Tibial nerve (tissue), 4 donors: ENCODE measurements at regions not wholly inside any gene's neighbourhood (a gene's known extent, or its start where the extent isn't known, plus 50 kb on each side); places are given as distances from the start of the nearest gene placed in this dataset.
A peak's percentile ranks its signal among the peaks of the same experiment; 100 is the strongest.

Source experiments
- DNase-seq, 2 donors: peaks; one replicate each; pipeline ENCODE4 v3.0.0-alpha.2; 2019; ENCODE audit warnings: low spot score in 2 of 2
- H3K27ac ChIP-seq, 4 donors: fragments of 200-600 bp; sonication (generic) in 3 of 4; one replicate each; pipeline ENCODE4 v1.5.1; 2017 to 2019; ENCODE audit warnings: mild to moderate bottlenecking in 1 of 4
- H3K27me3 ChIP-seq, 2 donors: fragments of 200-600 bp; sonication (generic) in 1 of 2; one replicate each; pipeline versions ENCODE4 v1.5.1 to v1.6.0; 2017 to 2019
- H3K36me3 ChIP-seq, 3 donors: fragments of 200-600 bp; sonication (generic); one replicate each; pipeline ENCODE4 v1.5.1; 2018 to 2019
- H3K4me1 ChIP-seq, 4 donors: fragments of 200-600 bp; sonication (generic) in 3 of 4; one replicate each; pipeline ENCODE4 v1.5.1; 2017 to 2019
- H3K4me3 ChIP-seq, 4 donors: fragments of 200-600 bp; sonication (generic) in 3 of 4; one replicate each; pipeline ENCODE4 v1.5.1; 2017 to 2019; ENCODE audit warnings: mild to moderate bottlenecking in 1 of 4, moderate library complexity in 1 of 4
- H3K9me3 ChIP-seq, 4 donors: fragments of 200-600 bp; sonication (generic) in 3 of 4; one replicate each; pipeline ENCODE4 v1.5.1; 2017 to 2019
- EP300 ChIP-seq, 2 donors: sonication (generic); formaldehyde crosslinking; IDR thresholded peaks; one replicate each; pipeline ENCODE4 v1.6.1; 2017; ENCODE audit warnings: antibody characterized with exemption in 2 of 2, mild to moderate bottlenecking in 1 of 2
- POLR2A ChIP-seq, 2 donors: fragments of 450-650 bp; IDR thresholded peaks; one replicate each; pipeline ENCODE4 v1.6.1; 2017; ENCODE audit warnings: antibody characterized with exemption in 2 of 2, mild to moderate bottlenecking in 2 of 2, moderate library complexity in 2 of 2
- WGBS, 2 donors: methylation state at CpG; one replicate each; pipeline ENCODE4 v1.1.5; 2018; 5-methylcytosine and 5-hydroxymethylcytosine counted together
- TF ChIP-seq, protein P1 (sequence below), 5 experiments: fragments of 200-600 bp in 3 of 5; fragments of 450-650 bp in 2 of 5; sonication (generic) in 3 of 5; IDR thresholded peaks; one replicate each; pipeline ENCODE4 v1.5.1; 2016 to 2019; ENCODE audit warnings: antibody characterized with exemption in 5 of 5, mild to moderate bottlenecking in 3 of 5, moderate library complexity in 2 of 5

GRCh38 chr17:21823090-21823489, 130.8 kb downstream of the KCNJ18 start:
- no peaks in the 10 kb centered on the region for H3K36me3 ChIP-seq
- no peaks in the 10 kb centered on the region for H3K4me1 ChIP-seq
- no peaks in the 10 kb centered on the region for H3K27me3 ChIP-seq
- no peak overlapping the region for H3K27ac ChIP-seq
- no peak for DNase-seq
- H3K9me3 ChIP-seq = no peaks in the 10 kb centered on the region
- TF ChIP-seq EP300 (IDR thresholded peaks at IDR 0.05) = no peak
- TF ChIP-seq POLR2A (IDR thresholded peaks at IDR 0.05) = no peak
- TF ChIP-seq, protein P1, sequence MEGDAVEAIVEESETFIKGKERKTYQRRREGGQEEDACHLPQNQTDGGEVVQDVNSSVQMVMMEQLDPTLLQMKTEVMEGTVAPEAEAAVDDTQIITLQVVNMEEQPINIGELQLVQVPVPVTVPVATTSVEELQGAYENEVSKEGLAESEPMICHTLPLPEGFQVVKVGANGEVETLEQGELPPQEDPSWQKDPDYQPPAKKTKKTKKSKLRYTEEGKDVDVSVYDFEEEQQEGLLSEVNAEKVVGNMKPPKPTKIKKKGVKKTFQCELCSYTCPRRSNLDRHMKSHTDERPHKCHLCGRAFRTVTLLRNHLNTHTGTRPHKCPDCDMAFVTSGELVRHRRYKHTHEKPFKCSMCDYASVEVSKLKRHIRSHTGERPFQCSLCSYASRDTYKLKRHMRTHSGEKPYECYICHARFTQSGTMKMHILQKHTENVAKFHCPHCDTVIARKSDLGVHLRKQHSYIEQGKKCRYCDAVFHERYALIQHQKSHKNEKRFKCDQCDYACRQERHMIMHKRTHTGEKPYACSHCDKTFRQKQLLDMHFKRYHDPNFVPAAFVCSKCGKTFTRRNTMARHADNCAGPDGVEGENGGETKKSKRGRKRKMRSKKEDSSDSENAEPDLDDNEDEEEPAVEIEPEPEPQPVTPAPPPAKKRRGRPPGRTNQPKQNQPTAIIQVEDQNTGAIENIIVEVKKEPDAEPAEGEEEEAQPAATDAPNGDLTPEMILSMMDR (IDR thresholded peaks at IDR 0.05) = no peak
- H3K4me3 ChIP-seq = no peak overlapping the region
- 65 to 78% methylated on average over 1 of the region's 1 CpG for WGBS, 2 donors

DNA sequence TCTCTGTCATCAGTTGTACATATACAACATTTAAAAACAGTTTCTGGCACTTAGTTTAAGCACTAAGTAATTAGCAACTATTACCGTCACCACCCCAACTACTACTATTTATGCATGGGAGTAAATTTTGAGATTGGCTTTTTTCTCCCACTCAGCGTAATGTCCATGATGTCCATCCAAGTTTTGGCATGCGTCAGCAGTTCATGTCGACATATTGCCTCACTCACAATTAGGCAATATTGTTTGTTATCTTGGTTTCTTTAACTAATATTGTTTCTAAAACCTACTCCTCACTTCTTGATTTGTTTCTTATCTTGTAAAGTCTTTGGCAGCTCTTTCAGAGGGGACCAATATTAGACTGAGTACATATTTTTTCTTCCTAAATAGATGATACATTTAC, 131.3 kb downstream of the KCNJ18 start:
- Histone ChIP-seq H3K4me1 (no peaks in the 10 kb centered on the region), H3K27me3 (no peaks in the 10 kb centered on the region), H3K9me3 (no peaks in the 10 kb centered on the region), H3K36me3 (no peaks in the 10 kb centered on the region), H3K27ac (no peak overlapping the region), H3K4me3 (no peak overlapping the region)
- TF ChIP-seq, protein P1 (IDR thresholded peaks at IDR 0.05) = no peak
- TF ChIP-seq EP300 (IDR thresholded peaks at IDR 0.05) (no peak), POLR2A (IDR thresholded peaks at IDR 0.05) (no peak)
- 88% methylated on average over 4 of the region's 4 CpGs for WGBS, 2 donors
- DNase-seq = no peak

GRCh38 chr17:21841839-21842238, 149.5 kb downstream of the KCNJ18 start:
- Histone ChIP-seq H3K4me3 (no peak overlapping the region), H3K36me3 (no peaks in the 10 kb centered on the region), H3K9me3 (peaks cover 0 to 30% (median 0%) of the 10 kb centered on the region in 4 donors), H3K27ac (no peak overlapping the region), H3K27me3 (peaks cover 0 to 7% of the 10 kb centered on the region in 2 donors), H3K4me1 (peaks cover 0 to 9% (median 0%) of the 10 kb centered on the region in 4 donors)
- no peak for DNase-seq
- WGBS, 2 donors = 48 to 55% methylated on average over 48 to 49 of the region's 49 CpGs
- no peak for TF ChIP-seq EP300 (IDR thresholded peaks at IDR 0.05)

- Histone ChIP-seq H3K27me3 (peaks cover 0 to 7% of the 10 kb centered on the region in 2 donors), H3K4me3 (peak overlapping the region in 1 of 4 donors; percentile 23), H3K27ac (no peak overlapping the region), H3K9me3 (peaks cover 0 to 30% (median 0%) of the 10 kb centered on the region in 4 donors), H3K36me3 (no peaks in the 10 kb centered on the region), H3K4me1 (peaks cover 0 to 9% (median 0%) of the 10 kb centered on the region in 4 donors)
- 46 to 51% methylated on average over 135 to 136 of the region's 136 CpGs for WGBS, 2 donors
- TF ChIP-seq, protein P1 (IDR thresholded peaks at IDR 0.05) = no peak
- no peak for TF ChIP-seq EP300 (IDR thresholded peaks at IDR 0.05)
- TF ChIP-seq POLR2A (IDR thresholded peaks at IDR 0.05) = no peak
- DNase-seq = no peak
These were observed 150.3 kb downstream of the KCNJ18 start for GRCh38 chr17:21842332-21843317.

GRCh38 chr17:21843318-21843865, 151.1 kb downstream of the KCNJ18 start:
- no peak for TF ChIP-seq POLR2A (IDR thresholded peaks at IDR 0.05)
- TF ChIP-seq, protein P1 (IDR thresholded peaks at IDR 0.05) = no peak
- no peak for TF ChIP-seq EP300 (IDR thresholded peaks at IDR 0.05)
- peak overlapping the region in 1 of 4 donors; percentile 23 for H3K4me3 ChIP-seq
- peaks cover 0 to 9% (median 0%) of the 10 kb centered on the region in 4 donors for H3K4me1 ChIP-seq
- 58 to 60% methylated on average over 75 of the region's 75 CpGs for WGBS, 2 donors
- H3K36me3 ChIP-seq = no peaks in the 10 kb centered on the region
- peaks cover 0 to 30% (median 0%) of the 10 kb centered on the region in 4 donors for H3K9me3 ChIP-seq
- H3K27me3 ChIP-seq = peaks cover 0 to 7% of the 10 kb centered on the region in 2 donors
- DNase-seq = no peak
- H3K27ac ChIP-seq = no peak overlapping the region
